NB4 (cell line): ENCODE measurements at regions not wholly inside any gene's neighbourhood (a gene's known extent, or its start where the extent isn't known, plus 50 kb on each side); places are given as distances from the start of the nearest gene placed in this dataset.

Experiments used
- DNase-seq: peaks from one replicate; pipeline ENCODE4 v3.0.0; 2010; ENCODE audit warnings: low read depth
- H3K4me3 ChIP-seq: one replicate; pipeline ENCODE4 v1.5.1; 2011; ENCODE audit warnings: mild to moderate bottlenecking, low read depth, low read length, moderate library complexity
- MYC ChIP-seq: IDR thresholded peaks from 2 replicates; pipeline ENCODE4 v1.6.1; 2011; ENCODE audit warnings: low read depth, low read length
- POLR2A ChIP-seq: IDR thresholded peaks from 2 replicates; pipeline ENCODE4 v1.6.1; 2011; ENCODE audit warnings: mild to moderate bottlenecking; ENCODE audit not compliant: insufficient read length; ENCODE audit errors: extremely low read depth
- TF ChIP-seq, protein P1 (sequence below): IDR thresholded peaks from one replicate; pipeline ENCODE4 v1.5.1; 2012; ENCODE audit warnings: low read depth, low read length
- TF ChIP-seq, protein P2 (sequence below): IDR thresholded peaks from 2 replicates; pipeline ENCODE4 v1.6.1; 2011; ENCODE audit warnings: low read depth, low read length

DNA sequence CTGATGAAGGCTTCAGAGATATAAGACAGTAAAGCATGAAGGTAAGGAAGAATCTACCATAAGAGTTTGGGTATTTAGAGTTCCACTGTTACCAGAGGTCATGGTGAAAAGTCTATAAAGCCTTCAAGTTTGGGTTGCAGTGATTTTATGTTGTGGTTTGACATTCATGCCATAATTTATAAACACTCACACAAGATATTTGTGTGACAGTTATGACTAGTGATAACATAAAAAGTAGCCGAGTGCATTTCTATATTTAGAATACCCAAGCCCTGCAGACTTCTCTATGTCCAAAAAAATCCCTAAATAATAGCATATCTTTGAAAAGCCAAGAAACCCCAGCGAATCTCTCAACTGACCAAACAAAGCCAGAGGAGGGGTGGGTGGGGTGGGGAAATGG is 229.9 kb downstream of the CXCL12 start:
- TF ChIP-seq, protein P1, sequence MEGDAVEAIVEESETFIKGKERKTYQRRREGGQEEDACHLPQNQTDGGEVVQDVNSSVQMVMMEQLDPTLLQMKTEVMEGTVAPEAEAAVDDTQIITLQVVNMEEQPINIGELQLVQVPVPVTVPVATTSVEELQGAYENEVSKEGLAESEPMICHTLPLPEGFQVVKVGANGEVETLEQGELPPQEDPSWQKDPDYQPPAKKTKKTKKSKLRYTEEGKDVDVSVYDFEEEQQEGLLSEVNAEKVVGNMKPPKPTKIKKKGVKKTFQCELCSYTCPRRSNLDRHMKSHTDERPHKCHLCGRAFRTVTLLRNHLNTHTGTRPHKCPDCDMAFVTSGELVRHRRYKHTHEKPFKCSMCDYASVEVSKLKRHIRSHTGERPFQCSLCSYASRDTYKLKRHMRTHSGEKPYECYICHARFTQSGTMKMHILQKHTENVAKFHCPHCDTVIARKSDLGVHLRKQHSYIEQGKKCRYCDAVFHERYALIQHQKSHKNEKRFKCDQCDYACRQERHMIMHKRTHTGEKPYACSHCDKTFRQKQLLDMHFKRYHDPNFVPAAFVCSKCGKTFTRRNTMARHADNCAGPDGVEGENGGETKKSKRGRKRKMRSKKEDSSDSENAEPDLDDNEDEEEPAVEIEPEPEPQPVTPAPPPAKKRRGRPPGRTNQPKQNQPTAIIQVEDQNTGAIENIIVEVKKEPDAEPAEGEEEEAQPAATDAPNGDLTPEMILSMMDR: no peak
- TF ChIP-seq, protein P2, sequence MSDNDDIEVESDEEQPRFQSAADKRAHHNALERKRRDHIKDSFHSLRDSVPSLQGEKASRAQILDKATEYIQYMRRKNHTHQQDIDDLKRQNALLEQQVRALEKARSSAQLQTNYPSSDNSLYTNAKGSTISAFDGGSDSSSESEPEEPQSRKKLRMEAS: no peak
- no peak for TF ChIP-seq MYC
- no peak for TF ChIP-seq POLR2A
- DNase-seq: no peak
- H3K4me3 ChIP-seq: no peak overlapping the region

DNA sequence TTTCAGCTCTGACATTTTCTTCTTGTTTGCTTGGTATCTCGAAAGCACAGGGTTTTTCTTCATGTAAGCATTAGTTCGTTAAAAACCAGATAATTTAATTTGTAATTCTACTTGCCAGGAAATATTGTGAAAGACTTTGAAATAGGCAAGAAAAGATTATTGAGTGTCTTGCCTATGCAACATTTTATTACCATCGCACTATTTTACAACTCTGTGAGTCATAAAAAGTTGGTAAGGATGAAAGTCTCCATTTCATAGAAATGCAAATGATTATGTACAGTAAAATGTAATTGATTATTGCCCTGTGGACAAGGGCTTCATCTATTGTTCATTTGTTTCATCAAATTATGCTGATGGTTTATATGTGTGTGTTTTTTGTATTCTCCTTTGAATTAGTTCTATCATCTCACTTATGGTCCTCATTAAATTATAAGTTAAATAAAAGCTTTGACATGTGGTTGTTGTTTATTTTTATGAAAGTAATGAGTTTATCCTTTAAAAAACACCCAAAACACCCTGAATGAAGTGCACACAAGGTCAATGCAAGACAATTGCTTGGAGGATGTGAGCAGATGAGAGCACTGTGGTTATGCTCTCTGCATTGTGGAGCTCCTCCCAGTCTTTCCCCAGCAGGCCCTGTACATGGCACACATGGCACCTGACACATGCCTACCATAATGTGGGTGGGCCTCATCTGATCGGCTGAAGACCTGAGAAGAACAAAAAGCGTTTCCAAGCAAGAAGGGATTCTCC is 230.8 kb downstream of the CXCL12 start:
- TF ChIP-seq MYC (no peak), POLR2A (no peak)
- TF ChIP-seq, protein P2: no peak
- TF ChIP-seq, protein P1: no peak
- no peak overlapping the region for H3K4me3 ChIP-seq
- no peak for DNase-seq

DNA sequence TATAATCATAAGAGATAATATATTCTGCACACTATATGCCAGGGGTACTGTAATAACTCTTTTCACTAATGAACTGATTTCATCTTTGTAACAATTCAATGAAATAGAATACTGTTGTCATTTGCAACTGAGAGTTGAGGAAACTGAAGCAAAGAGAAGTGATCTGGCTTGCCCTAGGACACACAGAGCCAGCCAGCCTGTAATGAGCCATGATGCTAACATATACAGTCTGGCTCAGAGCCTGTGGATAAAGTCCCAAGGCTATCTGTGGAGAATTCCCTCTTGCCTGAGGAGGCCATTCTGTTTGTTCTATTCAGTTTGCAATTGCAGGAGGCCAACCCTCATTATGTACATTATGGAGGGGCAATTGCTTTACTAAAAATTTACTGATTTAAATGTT is 241.3 kb downstream of the CXCL12 start:
- no peak for DNase-seq
- TF ChIP-seq MYC (no peak), POLR2A (no peak)
- TF ChIP-seq, protein P2: no peak
- TF ChIP-seq, protein P1: no peak

DNA sequence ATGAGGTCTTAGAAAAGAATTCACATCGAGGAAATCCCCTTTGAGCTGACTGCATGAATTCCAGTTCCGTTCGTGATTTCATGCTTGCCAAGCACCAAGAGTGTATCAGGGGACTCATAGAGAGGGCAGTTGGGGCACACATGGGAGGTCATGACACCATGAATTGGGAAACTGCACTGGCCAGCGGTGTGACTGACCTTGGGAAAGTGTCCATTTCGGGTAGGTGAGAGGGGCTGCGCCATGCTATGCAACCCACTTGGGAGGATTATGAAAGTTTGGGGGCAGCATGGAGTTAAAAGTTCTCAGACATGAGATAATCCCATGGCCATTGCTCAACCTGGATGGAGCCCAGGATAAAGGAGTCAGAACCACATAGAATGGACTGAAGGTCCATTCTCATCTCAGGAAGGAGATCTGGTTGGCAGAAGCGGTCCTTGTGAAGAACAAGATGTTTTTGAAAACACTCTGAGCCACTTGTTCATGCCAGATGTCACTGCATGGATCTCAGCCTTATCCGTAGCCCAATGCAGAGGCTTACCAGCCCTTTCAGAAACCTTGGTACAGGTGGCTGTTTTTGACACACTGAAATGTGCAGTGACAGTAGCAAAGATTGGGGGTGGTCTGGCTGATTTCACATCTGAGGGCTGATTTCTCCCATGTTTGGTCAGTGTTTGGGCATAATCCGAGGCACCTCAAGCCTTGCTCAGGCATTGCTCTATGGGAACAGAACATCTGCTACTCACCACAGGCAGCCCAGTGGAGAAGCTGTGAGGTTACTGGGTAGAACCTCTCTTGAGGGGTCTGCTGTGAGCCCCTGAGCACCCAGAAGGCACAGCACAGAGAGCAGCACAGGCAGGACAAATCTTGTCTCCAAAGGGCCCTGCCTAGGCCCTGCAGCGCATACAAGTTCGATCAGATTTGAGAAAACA is 252.3 kb downstream of the CXCL12 start:
- H3K4me3 ChIP-seq: no peak overlapping the region
- no peak for DNase-seq
- TF ChIP-seq MYC: no peak
- no peak for TF ChIP-seq POLR2A
- TF ChIP-seq, protein P2: no peak
- TF ChIP-seq, protein P1: no peak

More for the DNA sequence above, 241.3 kb downstream of the CXCL12 start:
- no peak overlapping the region for H3K4me3 ChIP-seq

DNA sequence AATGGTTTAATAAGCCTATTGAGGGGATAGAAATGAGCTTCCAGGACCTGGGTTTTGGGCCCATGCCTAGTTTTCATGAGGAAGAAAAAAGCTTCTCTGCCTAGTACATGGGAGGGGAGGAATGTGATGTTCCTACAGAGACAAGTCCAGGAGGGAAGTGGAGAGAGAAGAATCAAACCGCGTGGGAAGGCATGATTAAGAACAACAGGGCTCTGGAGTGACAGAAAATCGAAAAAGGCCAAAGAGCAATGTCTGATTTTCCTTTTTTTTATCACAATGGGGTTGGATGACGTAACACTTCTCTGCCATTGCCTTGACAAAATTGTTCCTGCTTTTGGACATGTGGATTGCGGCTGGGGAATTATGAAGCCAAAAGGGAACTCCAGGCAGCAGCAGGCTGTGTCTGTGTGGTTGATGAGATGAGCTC is 258.6 kb downstream of the CXCL12 start:
- TF ChIP-seq POLR2A (no peak), MYC (no peak)
- TF ChIP-seq, protein P1: no peak
- TF ChIP-seq, protein P2: no peak
- DNase-seq: no peak
- H3K4me3 ChIP-seq: no peak overlapping the region
